GM13977 (cell line): ENCODE measurements at regions not wholly inside any gene's neighbourhood (a gene's known extent, or its start where the extent isn't known, plus 50 kb on each side); places are given as distances from the start of the nearest gene placed in this dataset.

Experiments
- DNase-seq: peaks from one replicate; pipeline ENCODE4 v3.0.0; 2012; ENCODE audit warnings: low spot score
- CTCF ChIP-seq: IDR thresholded peaks from 2 replicates; pipeline ENCODE4 v1.5.1; 2012; ENCODE audit warnings: mild to moderate bottlenecking, control low read depth; ENCODE audit not compliant: insufficient read depth; ENCODE audit errors: extremely low read depth, missing control alignments
- in situ Hi-C: fragments of 300-500 bp; cut with MboI; formaldehyde crosslinking; loops from one replicate; pipeline ENCODE4 v1.12.0; 2022; ENCODE audit warnings: low sequenced_read_pairs, low pct_unique_long_range_greater_than_20kb, mixed read lengths, inconsistent platforms; ENCODE audit not compliant: unreplicated experiment

GRCh38 chr5:87170799-87171198, 96.9 kb upstream of the RASA1 start:
- no peak for TF ChIP-seq CTCF
- in situ Hi-C loops: no loop called here
- no peak for DNase-seq

- DNase-seq: no peak
- in situ Hi-C loops: no loop called here
- no peak for TF ChIP-seq CTCF
These were observed 85.0 kb upstream of the RASA1 start for GRCh38 chr5:87182649-87183048.

GRCh38 chr5:87183896-87184295, 83.8 kb upstream of the RASA1 start:
- in situ Hi-C loops: no loop called here
- no peak for TF ChIP-seq CTCF
- no peak for DNase-seq

- in situ Hi-C loops: no loop called here
- no peak for TF ChIP-seq CTCF
- no peak for DNase-seq
These were observed 83.1 kb upstream of the RASA1 start for GRCh38 chr5:87184605-87185004.

- no peak for TF ChIP-seq CTCF
- DNase-seq: no peak
- in situ Hi-C loops: no loop called here
These were observed 81.8 kb upstream of the RASA1 start for GRCh38 chr5:87185838-87186237.

GRCh38 chr5:87188391-87188790, 79.3 kb upstream of the RASA1 start:
- no peak for TF ChIP-seq CTCF
- in situ Hi-C loops: no loop called here
- DNase-seq: no peak

- in situ Hi-C loops: no loop called here
- no peak for TF ChIP-seq CTCF
- DNase-seq: no peak
These were observed 77.6 kb upstream of the RASA1 start for GRCh38 chr5:87190041-87190440.
